ENCODE measurements at regions not wholly inside any gene's neighbourhood (a gene's known extent, or its start where the extent isn't known, plus 50 kb on each side); places are given as distances from the start of the nearest gene placed in this dataset.
"Not testable (repeated sequence)": the region's sequence is repeated elsewhere in the genome, so short reads cannot be mapped to it uniquely, and the experiment has no call there.

- no peaks in the 10 kb centered on the region for H3K4me1 Mint-ChIP-seq
- H3K27ac Mint-ChIP-seq, result no peak overlapping the region
- no peaks in the 10 kb centered on the region for H3K36me3 Mint-ChIP-seq (ENCODE audit: low read depth)
- no peaks in the 10 kb centered on the region for H3K27me3 Mint-ChIP-seq (ENCODE audit: low read depth, poor library complexity)
- TF ChIP-seq CTCF (IDR thresholded peaks at IDR 0.05), result no peak
- no peaks in the 10 kb centered on the region for H3K9me3 Mint-ChIP-seq
- no peak overlapping the region for H3K4me3 Mint-ChIP-seq
- no peak for DNase-seq
Observed at GRCh38 chr7:114343949-114344708, 70.5 kb upstream of the FOXP2 start.

GRCh38 chr7:114342431-114343179 is 72.0 kb upstream of the FOXP2 start:
- H3K4me3 Mint-ChIP-seq, result no peak overlapping the region
- H3K27ac Mint-ChIP-seq, result no peak overlapping the region
- no peaks in the 10 kb centered on the region for H3K4me1 Mint-ChIP-seq
- H3K36me3 Mint-ChIP-seq (ENCODE audit: low read depth), result no peaks in the 10 kb centered on the region
- no peak for DNase-seq
- no peak for TF ChIP-seq CTCF (IDR thresholded peaks at IDR 0.05)
- H3K9me3 Mint-ChIP-seq, result no peaks in the 10 kb centered on the region
- H3K27me3 Mint-ChIP-seq (ENCODE audit: low read depth, poor library complexity), result no peaks in the 10 kb centered on the region

DNA sequence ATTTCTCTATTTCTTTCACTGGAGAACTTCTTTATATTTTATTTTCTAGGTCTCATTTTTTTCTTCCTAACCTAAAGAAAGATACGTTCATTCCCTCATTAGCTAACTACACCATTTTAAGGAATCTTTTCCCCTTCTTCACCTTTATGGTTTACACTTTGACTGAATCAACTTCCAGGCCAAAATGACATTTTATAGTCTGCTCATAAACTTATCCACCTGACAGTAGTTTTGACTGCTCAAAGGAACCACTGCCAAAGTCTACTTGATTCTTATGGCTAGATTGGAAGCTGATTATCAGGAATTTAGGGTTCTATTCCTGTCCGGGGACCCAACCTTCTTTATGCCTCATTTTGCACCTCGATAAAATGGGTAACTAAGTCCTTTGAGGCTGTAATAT is 73.0 kb upstream of the FOXP2 start:
- Mint-ChIP-seq H3K36me3 (ENCODE audit: low read depth) (no peaks in the 10 kb centered on the region), H3K4me1 (no peaks in the 10 kb centered on the region), H3K4me3 (no peak overlapping the region), H3K27me3 (ENCODE audit: low read depth, poor library complexity) (no peaks in the 10 kb centered on the region), H3K27ac (no peak overlapping the region), H3K9me3 (no peaks in the 10 kb centered on the region)
- no peak for DNase-seq
- no peak for TF ChIP-seq CTCF (IDR thresholded peaks at IDR 0.05)

DNA sequence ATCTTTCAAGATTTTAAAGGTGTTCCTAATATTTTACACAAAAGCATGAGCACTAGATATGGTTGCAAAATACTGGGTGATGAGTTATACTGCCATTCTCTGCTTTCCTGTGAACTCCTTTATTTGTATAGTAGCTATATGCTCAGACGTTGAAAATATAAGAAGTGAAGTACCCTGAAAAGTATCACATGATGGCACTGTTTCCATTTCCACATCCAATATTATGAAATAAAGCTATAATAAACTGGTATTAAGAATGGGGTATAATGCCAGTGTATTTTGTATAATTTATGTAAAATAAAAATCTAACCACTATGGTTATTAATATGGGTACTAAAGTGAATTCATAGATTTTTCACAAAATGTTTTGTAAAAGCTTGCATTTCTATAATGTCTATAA is 79.6 kb upstream of the FOXP2 start:
- Mint-ChIP-seq H3K27me3 (ENCODE audit: low read depth, poor library complexity) (peaks cover 3% of the 10 kb centered on the region), H3K27ac (no peak overlapping the region), H3K4me1 (no peaks in the 10 kb centered on the region), H3K4me3 (no peak overlapping the region), H3K36me3 (ENCODE audit: low read depth) (no peaks in the 10 kb centered on the region), H3K9me3 (no peaks in the 10 kb centered on the region)
- TF ChIP-seq CTCF (IDR thresholded peaks at IDR 0.05), result no peak
- no peak for DNase-seq

DNA sequence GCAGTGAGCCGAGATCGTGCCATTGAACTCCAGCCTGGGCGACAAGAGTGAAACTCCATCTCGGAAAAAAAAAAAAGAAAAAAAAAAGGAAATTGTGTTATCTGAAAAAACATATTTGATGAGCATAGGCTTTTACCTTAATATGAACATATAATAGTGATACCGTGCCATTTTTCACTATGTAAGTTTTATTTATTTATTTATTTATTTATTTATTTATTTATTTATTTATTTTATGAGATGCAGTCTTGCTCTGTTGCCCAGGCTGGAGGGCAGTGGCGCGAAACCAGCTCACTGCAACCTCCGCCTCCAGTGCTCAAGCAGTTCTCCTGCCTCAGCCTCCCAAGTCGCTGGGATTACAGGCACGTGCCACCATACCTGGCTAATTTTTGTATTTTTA is 85.2 kb upstream of the FOXP2 start:
- H3K9me3 Mint-ChIP-seq; H3K36me3 Mint-ChIP-seq (ENCODE audit: low read depth); DNase-seq; H3K4me1 Mint-ChIP-seq; H3K27ac Mint-ChIP-seq; H3K4me3 Mint-ChIP-seq; H3K27me3 Mint-ChIP-seq (ENCODE audit: low read depth, poor library complexity): not testable (repeated sequence)

- no peak overlapping the region for H3K27ac Mint-ChIP-seq
Observed at GRCh38 chr7:114317450-114318098, 97.0 kb upstream of the FOXP2 start.

More at GRCh38 chr7:114317450-114318098, 97.0 kb upstream of the FOXP2 start:
- no peak for DNase-seq
- TF ChIP-seq CTCF (IDR thresholded peaks at IDR 0.05), result no peak
- Mint-ChIP-seq H3K36me3 (ENCODE audit: low read depth) (peaks cover 3% of the 10 kb centered on the region), H3K4me3 (no peak overlapping the region), H3K4me1 (no peaks in the 10 kb centered on the region), H3K27me3 (ENCODE audit: low read depth, poor library complexity) (no peaks in the 10 kb centered on the region), H3K9me3 (no peaks in the 10 kb centered on the region)
